Epithelial cell of prostate (primary cell): ENCODE measurements at regions not wholly inside any gene's neighbourhood (a gene's known extent, or its start where the extent isn't known, plus 50 kb on each side); places are given as distances from the start of the nearest gene placed in this dataset.
A peak's percentile ranks its signal among the peaks of the same experiment; 100 is the strongest.

Experiments used
- DNase-seq: peaks from one replicate; pipeline ENCODE4 v3.0.0-alpha.2; 2011; ENCODE audit warnings: low read depth, low spot score
- H3K27ac ChIP-seq: fragments of 450-650 bp; 2 replicates; pipeline ENCODE4 v1.5.1; 2017; ENCODE audit warnings: mild to moderate bottlenecking

- H3K27ac ChIP-seq: no peak overlapping the region
- no peak for DNase-seq
These were observed 182.8 kb upstream of the FOXN2 start for GRCh38 chr2:48131539-48132270.

DNA sequence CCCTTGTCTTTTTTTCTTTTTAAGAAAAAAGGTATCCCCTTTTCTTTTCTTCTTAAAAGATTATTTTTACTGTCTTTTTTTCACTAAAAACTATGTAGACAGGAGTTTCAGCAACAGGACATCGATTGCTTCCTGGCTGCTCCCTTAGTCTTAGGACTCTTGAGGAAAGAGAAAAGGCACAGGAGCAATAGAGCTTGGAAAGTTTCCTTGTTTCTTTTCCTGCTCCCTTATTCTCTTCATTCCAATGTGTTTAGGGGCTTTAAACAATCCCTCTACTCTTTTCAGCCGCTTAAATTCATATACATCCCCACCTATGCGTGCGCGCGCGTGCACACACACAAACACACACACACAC lies 182.2 kb upstream of the FOXN2 start:
- H3K27ac ChIP-seq: no peak overlapping the region
- DNase-seq: no peak

GRCh38 chr2:48134704-48135103 lies 179.8 kb upstream of the FOXN2 start:
- no peak for DNase-seq
- no peak overlapping the region for H3K27ac ChIP-seq

DNA sequence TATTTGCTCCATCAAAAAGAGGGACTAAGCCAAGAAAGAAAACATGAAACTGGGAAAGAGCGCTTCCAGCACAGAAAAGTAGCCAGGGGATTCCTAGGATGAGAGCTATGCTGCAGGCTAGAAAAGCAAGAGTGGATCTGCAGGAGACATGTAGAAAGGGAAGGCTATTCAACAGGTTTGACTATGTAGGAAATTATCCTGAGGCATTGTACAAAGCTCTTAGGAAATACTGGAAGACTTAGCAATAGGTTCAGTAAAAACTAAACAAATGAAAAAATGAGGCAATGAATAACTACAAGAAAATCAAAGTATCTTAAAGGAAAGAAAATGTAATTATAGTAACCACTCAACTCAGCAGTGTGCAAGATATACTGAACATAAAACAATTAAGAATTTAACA lies 178.7 kb upstream of the FOXN2 start:
- H3K27ac ChIP-seq: no peak overlapping the region
- DNase-seq: no peak

- no peak for DNase-seq
- no peak overlapping the region for H3K27ac ChIP-seq
These were observed 176.7 kb upstream of the FOXN2 start for GRCh38 chr2:48137829-48138228.

- DNase-seq: no peak
- H3K27ac ChIP-seq: no peak overlapping the region
These were observed 175.6 kb upstream of the FOXN2 start for GRCh38 chr2:48138898-48139297.

DNA sequence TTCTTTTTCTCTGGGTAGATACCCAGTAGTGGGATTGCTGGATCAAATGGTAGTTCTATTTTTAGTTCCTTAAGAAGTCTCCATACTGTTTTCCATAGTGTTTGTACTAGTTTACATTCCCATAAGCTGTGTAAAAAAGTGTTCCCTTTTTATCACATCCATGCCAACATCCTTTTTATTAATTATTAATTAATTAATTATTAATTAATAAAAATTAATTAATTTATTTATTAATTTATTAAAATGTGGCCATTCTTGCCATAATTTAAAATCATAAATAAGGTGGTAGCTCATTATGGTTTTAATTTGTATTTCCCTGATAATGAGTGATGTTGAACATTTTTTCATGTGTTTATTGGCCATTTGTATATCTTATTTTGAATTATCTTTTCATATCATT lies 173.9 kb upstream of the FOXN2 start:
- DNase-seq: no peak
- H3K27ac ChIP-seq: no peak overlapping the region

DNA sequence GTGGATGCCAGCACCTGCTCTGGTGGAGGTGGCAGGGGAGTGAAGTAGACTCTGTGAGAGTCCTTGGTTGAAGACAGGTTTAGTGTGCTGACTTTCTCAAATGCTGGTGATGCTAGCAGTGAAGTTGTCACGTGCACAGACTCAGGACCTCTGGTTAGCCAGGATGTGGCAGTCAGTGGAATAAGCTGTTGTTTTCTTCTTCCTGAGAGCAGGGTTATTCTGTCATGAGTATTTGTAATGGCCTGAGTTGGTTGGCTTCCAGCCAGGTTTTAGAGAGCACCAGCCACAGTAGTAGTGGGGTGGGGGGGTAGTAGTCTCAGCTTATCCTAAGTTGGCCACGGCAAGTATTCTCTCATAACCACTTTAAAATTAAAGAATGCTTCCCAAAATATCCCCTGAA lies 169.7 kb upstream of the FOXN2 start:
- no peak for DNase-seq
- no peak overlapping the region for H3K27ac ChIP-seq

DNA sequence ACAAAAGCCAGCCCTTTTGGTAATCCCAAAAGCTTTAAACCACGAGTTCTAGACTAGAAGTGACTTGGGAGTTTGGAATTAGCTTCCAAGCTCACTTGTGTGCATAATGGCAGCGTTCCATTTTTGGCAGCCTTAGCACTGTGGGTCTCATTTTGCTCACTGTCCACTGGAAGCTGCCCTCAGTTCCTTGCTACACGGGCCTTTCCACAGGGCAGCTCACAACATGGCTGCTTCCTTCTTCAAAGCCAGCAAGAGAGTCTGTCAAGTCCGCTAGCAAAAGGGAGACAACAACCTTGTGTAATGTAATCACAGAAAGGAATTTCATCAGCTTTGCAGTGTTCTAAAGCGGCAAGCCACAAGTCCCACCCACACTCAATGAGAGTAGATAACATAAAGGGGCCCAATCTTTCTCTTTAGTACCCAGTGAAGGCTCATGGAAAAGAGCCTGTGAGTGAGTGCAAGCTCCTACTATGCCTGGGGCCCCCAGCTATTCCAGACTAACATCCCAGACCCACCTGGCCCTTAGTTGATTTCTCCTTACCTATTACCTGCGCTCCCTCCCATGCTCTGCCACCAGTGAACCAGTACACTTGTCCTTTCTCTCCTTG lies 168.5 kb upstream of the FOXN2 start:
- no peak for DNase-seq
- no peak overlapping the region for H3K27ac ChIP-seq

DNA sequence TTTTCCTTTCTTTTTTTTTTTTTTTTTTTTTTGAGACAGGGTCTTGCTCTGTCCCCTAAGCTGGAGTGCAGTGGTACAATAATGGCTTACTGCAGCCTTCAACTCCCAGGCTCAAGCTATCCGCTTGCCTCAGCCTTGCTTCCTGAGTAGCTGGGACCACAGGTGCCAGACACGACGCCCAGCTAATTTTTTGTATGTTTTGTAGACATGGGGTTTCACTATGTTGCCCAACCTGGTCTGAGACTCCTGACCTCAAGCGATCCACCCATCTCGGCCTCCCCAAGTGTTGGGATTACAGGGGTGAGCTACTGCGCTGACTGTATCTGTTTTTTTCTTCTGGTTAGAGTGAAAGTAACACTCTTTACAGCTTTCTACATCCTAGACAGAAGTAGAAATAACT lies 167.9 kb upstream of the FOXN2 start:
- DNase-seq: no peak
- H3K27ac ChIP-seq: no peak overlapping the region

GRCh38 chr2:48147719-48148118 lies 166.8 kb upstream of the FOXN2 start:
- no peak for DNase-seq
- no peak overlapping the region for H3K27ac ChIP-seq

GRCh38 chr2:48148841-48149430 lies 165.5 kb upstream of the FOXN2 start:
- no peak for DNase-seq
- no peak overlapping the region for H3K27ac ChIP-seq

GRCh38 chr2:48157150-48157549 lies 157.3 kb upstream of the FOXN2 start:
- H3K27ac ChIP-seq: no peak overlapping the region

DNA sequence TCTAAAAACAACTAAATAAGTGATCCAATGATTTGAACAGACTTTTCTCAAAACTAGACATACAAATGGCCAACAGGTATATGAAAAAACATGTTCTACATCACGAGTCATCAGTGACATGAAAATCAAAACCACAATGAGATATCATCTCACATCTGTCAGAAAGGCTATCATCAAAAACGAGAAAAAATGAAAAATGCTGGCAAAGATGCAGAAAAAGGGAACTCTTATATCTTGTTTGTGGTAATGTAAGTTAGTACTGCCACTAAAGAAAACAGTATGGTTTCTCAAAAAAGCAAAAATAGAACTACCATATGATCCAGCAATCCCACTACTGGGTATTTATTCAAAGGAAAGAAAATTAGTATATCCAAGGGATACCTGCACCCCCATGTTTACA lies 152.9 kb upstream of the FOXN2 start:
- no peak overlapping the region for H3K27ac ChIP-seq
- no peak for DNase-seq

More at GRCh38 chr2:48157150-48157549, 157.3 kb upstream of the FOXN2 start:
- no peak for DNase-seq

- no peak for DNase-seq
- H3K27ac ChIP-seq: no peak overlapping the region
These were observed 151.7 kb upstream of the FOXN2 start for GRCh38 chr2:48162742-48163141.

GRCh38 chr2:48165070-48165753 lies 149.3 kb upstream of the FOXN2 start:
- H3K27ac ChIP-seq: no peak overlapping the region

GRCh38 chr2:48169141-48169592 lies 145.3 kb upstream of the FOXN2 start:
- H3K27ac ChIP-seq: no peak overlapping the region
- no peak for DNase-seq

More at GRCh38 chr2:48165070-48165753, 149.3 kb upstream of the FOXN2 start:
- no peak for DNase-seq

DNA sequence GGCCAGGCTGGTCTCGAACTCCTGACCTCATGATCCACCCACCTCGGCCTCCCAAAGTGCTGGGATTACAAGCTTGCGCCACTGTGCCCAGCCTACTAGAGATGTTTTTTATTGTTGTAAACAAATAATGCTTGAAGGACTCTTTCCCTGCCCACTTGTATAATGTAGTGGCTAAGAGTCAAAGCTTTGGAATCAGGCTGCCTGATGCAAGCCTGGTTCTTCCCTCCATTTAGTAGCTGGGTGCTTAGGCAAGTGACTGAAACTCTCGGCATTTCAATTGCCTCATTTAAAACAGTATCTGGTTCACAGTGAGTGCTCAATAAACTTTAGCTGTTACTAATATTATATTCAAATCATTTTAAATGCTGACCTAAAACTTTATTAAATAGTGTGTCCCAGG lies 144.2 kb upstream of the FOXN2 start:
- peak overlapping the region; percentile 24 for H3K27ac ChIP-seq
- no peak for DNase-seq

DNA sequence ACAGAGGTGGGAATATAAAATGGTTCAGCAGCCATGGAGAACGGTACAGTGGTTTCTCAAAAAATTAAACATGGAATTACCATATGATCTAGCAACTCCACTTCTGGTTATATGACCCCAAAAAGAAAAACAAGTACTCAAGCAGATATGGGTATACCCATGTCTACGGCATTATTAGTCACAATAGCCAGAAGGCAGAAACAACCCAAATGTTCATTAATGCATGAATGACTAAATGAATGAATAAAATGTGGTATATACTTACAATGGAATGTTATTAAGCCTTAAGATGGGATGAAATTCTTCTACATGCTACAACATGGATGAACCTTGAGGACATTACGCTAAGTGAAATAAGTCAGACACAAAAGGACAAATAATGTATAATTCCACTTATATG lies 141.3 kb upstream of the FOXN2 start:
- peak overlapping the region; percentile 46 for H3K27ac ChIP-seq

GRCh38 chr2:48174503-48174902 lies 140.0 kb upstream of the FOXN2 start:
- no peak overlapping the region for H3K27ac ChIP-seq
- DNase-seq: no peak

More for the DNA sequence above, 141.3 kb upstream of the FOXN2 start:
- peak; percentile 53 for DNase-seq

GRCh38 chr2:48175254-48175653 lies 139.2 kb upstream of the FOXN2 start:
- H3K27ac ChIP-seq: no peak overlapping the region
- no peak for DNase-seq
